ENCODE measurements at regions not wholly inside any gene's neighbourhood (a gene's known extent, or its start where the extent isn't known, plus 50 kb on each side); places are given as distances from the start of the nearest gene placed in this dataset.

GRCh38 chr3:72560846-72561675 is 287.2 kb downstream of the SHQ1 start:
- Histone ChIP-seq H3K4me1 (no peaks in the 10 kb centered on the region), H3K36me3 (no peaks in the 10 kb centered on the region), H3K4me3 (no peak overlapping the region), H3K27ac (no peak overlapping the region), H3K27me3 (no peaks in the 10 kb centered on the region), H3K9me3 (no peaks in the 10 kb centered on the region)
- DNase-seq (no peak), ATAC-seq (no peak)
- in situ Hi-C loops (cut with MboI; ENCODE audit: low sequenced_read_pairs in 4 of 4) (no loop called here), intact Hi-C loops (cut with DNase I; ENCODE audit: low total_unique reads) (no loop called here)
- no peak for TF ChIP-seq POLR2A (IDR thresholded peaks at IDR 0.05)
- TF ChIP-seq, protein P1, sequence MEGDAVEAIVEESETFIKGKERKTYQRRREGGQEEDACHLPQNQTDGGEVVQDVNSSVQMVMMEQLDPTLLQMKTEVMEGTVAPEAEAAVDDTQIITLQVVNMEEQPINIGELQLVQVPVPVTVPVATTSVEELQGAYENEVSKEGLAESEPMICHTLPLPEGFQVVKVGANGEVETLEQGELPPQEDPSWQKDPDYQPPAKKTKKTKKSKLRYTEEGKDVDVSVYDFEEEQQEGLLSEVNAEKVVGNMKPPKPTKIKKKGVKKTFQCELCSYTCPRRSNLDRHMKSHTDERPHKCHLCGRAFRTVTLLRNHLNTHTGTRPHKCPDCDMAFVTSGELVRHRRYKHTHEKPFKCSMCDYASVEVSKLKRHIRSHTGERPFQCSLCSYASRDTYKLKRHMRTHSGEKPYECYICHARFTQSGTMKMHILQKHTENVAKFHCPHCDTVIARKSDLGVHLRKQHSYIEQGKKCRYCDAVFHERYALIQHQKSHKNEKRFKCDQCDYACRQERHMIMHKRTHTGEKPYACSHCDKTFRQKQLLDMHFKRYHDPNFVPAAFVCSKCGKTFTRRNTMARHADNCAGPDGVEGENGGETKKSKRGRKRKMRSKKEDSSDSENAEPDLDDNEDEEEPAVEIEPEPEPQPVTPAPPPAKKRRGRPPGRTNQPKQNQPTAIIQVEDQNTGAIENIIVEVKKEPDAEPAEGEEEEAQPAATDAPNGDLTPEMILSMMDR (IDR thresholded peaks at IDR 0.05 in 4 of 5, conservative IDR thresholded peaks at IDR 0.05 in 1 of 5) = no peak

DNA sequence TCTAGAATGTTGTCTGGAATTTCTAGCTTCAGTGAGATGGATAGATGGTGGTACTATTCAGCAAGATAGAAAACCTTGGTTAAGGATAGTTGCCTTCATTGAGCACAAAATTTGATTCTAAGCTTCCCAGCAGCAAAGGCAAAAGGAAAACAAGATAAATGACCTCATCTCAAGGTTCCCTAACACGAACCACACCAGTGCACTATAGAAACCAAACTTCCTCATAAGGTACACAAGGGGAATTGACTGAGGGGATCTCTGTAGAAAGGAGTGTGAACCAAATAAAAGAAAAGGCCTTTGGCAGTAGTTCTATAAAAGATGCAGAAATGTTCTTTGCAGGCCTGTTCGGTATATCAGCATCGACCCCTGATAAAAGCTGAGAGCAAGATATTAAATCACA is 288.9 kb downstream of the SHQ1 start:
- Histone ChIP-seq H3K4me3 (no peak overlapping the region), H3K27me3 (no peaks in the 10 kb centered on the region), H3K4me1 (no peaks in the 10 kb centered on the region), H3K27ac (no peak overlapping the region), H3K9me3 (no peaks in the 10 kb centered on the region), H3K36me3 (no peaks in the 10 kb centered on the region)
- no peak for DNase-seq
- TF ChIP-seq, protein P1 (IDR thresholded peaks at IDR 0.05 in 4 of 5, conservative IDR thresholded peaks at IDR 0.05 in 1 of 5) = no peak
- TF ChIP-seq POLR2A (IDR thresholded peaks at IDR 0.05) = no peak
- in situ Hi-C loops (cut with MboI; ENCODE audit: low sequenced_read_pairs in 4 of 4) (no loop called here), intact Hi-C loops (cut with DNase I; ENCODE audit: low total_unique reads) (no loop called here)
- ATAC-seq = no peak

GRCh38 chr3:72558001-72558400 is 290.2 kb downstream of the SHQ1 start:
- intact Hi-C loops (cut with DNase I; ENCODE audit: low total_unique reads) = no loop called here
- no peaks in the 10 kb centered on the region for H3K27me3 ChIP-seq
- H3K4me3 ChIP-seq = no peak overlapping the region
- H3K36me3 ChIP-seq = no peaks in the 10 kb centered on the region
- in situ Hi-C loops (cut with MboI; ENCODE audit: low sequenced_read_pairs in 4 of 4) = no loop called here
- no peaks in the 10 kb centered on the region for H3K4me1 ChIP-seq
- no peak overlapping the region for H3K27ac ChIP-seq
- H3K9me3 ChIP-seq = no peaks in the 10 kb centered on the region
- TF ChIP-seq POLR2A (IDR thresholded peaks at IDR 0.05) = no peak
- TF ChIP-seq, protein P1 (IDR thresholded peaks at IDR 0.05 in 4 of 5, conservative IDR thresholded peaks at IDR 0.05 in 1 of 5) = no peak
- no peak for ATAC-seq
- DNase-seq = no peak

DNA sequence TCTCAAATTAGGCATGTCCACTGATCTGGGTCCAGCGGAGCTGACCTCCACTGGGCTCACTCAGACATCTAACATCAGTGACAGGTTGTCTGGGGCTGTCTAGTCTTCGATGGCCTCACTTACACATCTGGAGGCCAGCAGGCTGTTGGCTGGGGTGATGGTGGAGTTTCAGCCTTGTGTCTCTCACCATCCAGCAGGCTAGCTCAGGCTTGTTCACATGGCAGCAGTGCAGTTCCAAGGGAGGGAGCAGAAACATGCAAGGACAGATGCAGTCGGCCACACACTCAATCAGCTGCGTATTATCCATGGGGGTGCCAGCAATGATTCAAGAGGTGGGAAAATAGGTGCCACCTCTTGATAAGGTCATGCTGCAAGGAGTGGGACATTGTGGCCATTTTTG is 292.5 kb downstream of the SHQ1 start:
- ATAC-seq (no peak), DNase-seq (no peak)
- Histone ChIP-seq H3K27me3 (no peaks in the 10 kb centered on the region), H3K4me1 (no peaks in the 10 kb centered on the region), H3K36me3 (no peaks in the 10 kb centered on the region), H3K27ac (no peak overlapping the region), H3K4me3 (no peak overlapping the region), H3K9me3 (no peaks in the 10 kb centered on the region)
- intact Hi-C loops (cut with DNase I; ENCODE audit: low total_unique reads) = no loop called here
- TF ChIP-seq, protein P1 (IDR thresholded peaks at IDR 0.05 in 4 of 5, conservative IDR thresholded peaks at IDR 0.05 in 1 of 5) = no peak
- TF ChIP-seq POLR2A (IDR thresholded peaks at IDR 0.05) = no peak
- in situ Hi-C loops (cut with MboI; ENCODE audit: low sequenced_read_pairs in 4 of 4) = no loop called here

DNA sequence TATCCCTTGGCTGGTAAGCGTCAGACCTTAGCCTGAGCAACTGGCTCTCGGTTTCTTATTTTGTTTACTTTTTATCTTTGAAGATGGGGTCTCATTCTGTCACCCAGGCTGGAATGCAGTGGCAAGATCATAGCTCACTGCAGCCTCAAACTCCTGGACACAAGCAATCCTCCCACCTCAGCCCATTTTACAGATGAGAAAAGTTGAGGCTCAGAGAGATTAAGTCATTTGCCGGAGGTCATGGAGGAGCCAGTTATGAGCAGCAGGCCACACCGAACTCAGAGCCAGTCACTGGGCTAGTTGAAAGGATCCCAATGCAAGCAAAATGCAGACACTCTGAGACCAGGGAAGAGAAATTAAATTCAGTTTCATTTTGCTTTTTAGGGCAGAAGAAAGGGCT is 293.6 kb downstream of the SHQ1 start:
- DNase-seq (no peak), ATAC-seq (no peak)
- Histone ChIP-seq H3K9me3 (no peaks in the 10 kb centered on the region), H3K4me1 (no peaks in the 10 kb centered on the region), H3K4me3 (no peak overlapping the region), H3K27ac (no peak overlapping the region), H3K27me3 (no peaks in the 10 kb centered on the region), H3K36me3 (no peaks in the 10 kb centered on the region)
- in situ Hi-C loops (cut with MboI; ENCODE audit: low sequenced_read_pairs in 4 of 4) = no loop called here
- intact Hi-C loops (cut with DNase I; ENCODE audit: low total_unique reads) = no loop called here
- no peak for TF ChIP-seq POLR2A (IDR thresholded peaks at IDR 0.05)
- TF ChIP-seq, protein P1 (IDR thresholded peaks at IDR 0.05 in 4 of 5, conservative IDR thresholded peaks at IDR 0.05 in 1 of 5) = no peak

Data from gastrocnemius medialis (tissue), 4 donors.